ENCODE measurements at regions not wholly inside any gene's neighbourhood (a gene's known extent, or its start where the extent isn't known, plus 50 kb on each side); places are given as distances from the start of the nearest gene placed in this dataset.

- Histone ChIP-seq H3K4me1 (no peaks in the 10 kb centered on the region), H3K27ac (no peak overlapping the region), H3K9me3 (no peaks in the 10 kb centered on the region), H3K36me3 (no peaks in the 10 kb centered on the region), H3K27me3 (no peaks in the 10 kb centered on the region), H3K4me3 (no peak overlapping the region)
- TF ChIP-seq POLR2A (IDR thresholded peaks at IDR 0.05): no peak
- TF ChIP-seq, protein P1, sequence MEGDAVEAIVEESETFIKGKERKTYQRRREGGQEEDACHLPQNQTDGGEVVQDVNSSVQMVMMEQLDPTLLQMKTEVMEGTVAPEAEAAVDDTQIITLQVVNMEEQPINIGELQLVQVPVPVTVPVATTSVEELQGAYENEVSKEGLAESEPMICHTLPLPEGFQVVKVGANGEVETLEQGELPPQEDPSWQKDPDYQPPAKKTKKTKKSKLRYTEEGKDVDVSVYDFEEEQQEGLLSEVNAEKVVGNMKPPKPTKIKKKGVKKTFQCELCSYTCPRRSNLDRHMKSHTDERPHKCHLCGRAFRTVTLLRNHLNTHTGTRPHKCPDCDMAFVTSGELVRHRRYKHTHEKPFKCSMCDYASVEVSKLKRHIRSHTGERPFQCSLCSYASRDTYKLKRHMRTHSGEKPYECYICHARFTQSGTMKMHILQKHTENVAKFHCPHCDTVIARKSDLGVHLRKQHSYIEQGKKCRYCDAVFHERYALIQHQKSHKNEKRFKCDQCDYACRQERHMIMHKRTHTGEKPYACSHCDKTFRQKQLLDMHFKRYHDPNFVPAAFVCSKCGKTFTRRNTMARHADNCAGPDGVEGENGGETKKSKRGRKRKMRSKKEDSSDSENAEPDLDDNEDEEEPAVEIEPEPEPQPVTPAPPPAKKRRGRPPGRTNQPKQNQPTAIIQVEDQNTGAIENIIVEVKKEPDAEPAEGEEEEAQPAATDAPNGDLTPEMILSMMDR (IDR thresholded peaks at IDR 0.05): no peak
- DNase-seq: no peak
These were observed 150.9 kb downstream of the SP3 start for GRCh38 chr2:173814306-173814705.

DNA sequence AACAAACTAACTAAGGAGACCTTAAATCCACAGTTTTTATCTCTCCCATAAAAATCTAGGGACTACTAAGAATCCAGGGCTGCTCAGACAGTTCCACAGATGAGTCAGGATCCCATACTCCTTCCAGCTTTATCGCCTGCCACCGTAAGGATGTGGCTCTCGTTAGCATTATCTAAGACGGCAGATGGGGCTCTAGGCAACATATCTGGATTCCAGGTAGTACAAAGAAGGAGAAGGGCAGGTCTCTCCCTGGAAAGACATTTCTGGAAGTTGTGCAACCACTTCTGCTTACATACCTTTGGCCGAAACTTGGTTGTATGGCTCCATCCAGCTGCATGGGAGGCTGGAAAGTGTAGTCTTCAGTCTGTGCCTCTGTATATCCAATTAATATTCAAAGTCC is 149.4 kb downstream of the SP3 start:
- no peak for DNase-seq
- TF ChIP-seq, protein P1 (IDR thresholded peaks at IDR 0.05): no peak
- no peaks in the 10 kb centered on the region for H3K4me1 ChIP-seq
- H3K27me3 ChIP-seq: no peaks in the 10 kb centered on the region
- no peak overlapping the region for H3K27ac ChIP-seq
- no peaks in the 10 kb centered on the region for H3K9me3 ChIP-seq
- H3K4me3 ChIP-seq: no peak overlapping the region
- no peaks in the 10 kb centered on the region for H3K36me3 ChIP-seq

DNA sequence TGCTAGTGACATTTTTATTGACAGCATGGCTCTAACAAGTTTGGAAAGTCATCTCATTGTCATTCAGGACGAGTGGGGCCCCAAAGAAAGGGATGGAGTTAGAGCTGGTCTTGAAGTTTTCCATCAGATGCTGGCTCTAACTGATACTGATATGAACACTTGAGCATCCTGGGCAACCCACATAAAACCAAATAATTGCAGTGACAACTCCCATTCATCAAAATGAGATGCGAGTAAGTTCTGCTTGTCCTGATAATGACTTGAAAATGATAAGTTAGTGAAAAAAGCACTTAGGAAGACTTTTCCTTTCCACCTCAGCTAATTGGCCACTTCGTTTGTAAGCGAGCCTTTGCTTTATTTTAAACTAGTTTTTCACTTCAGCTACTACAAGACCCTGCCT is 147.6 kb downstream of the SP3 start:
- no peaks in the 10 kb centered on the region for H3K9me3 ChIP-seq
- H3K4me1 ChIP-seq: no peaks in the 10 kb centered on the region
- no peak for TF ChIP-seq POLR2A (IDR thresholded peaks at IDR 0.05)
- TF ChIP-seq, protein P1 (IDR thresholded peaks at IDR 0.05): no peak
- no peaks in the 10 kb centered on the region for H3K27me3 ChIP-seq
- H3K36me3 ChIP-seq: no peaks in the 10 kb centered on the region
- H3K4me3 ChIP-seq: no peak overlapping the region
- H3K27ac ChIP-seq: no peak overlapping the region
- no peak for DNase-seq

- H3K4me3 ChIP-seq: no peak overlapping the region
- TF ChIP-seq POLR2A (IDR thresholded peaks at IDR 0.05): no peak
- TF ChIP-seq, protein P1 (IDR thresholded peaks at IDR 0.05): no peak
- no peaks in the 10 kb centered on the region for H3K9me3 ChIP-seq
- no peak overlapping the region for H3K27ac ChIP-seq
- no peaks in the 10 kb centered on the region for H3K36me3 ChIP-seq
- no peak for DNase-seq
- H3K27me3 ChIP-seq: no peaks in the 10 kb centered on the region
- H3K4me1 ChIP-seq: no peaks in the 10 kb centered on the region
These were observed 146.9 kb downstream of the SP3 start for GRCh38 chr2:173818285-173818684.

DNA sequence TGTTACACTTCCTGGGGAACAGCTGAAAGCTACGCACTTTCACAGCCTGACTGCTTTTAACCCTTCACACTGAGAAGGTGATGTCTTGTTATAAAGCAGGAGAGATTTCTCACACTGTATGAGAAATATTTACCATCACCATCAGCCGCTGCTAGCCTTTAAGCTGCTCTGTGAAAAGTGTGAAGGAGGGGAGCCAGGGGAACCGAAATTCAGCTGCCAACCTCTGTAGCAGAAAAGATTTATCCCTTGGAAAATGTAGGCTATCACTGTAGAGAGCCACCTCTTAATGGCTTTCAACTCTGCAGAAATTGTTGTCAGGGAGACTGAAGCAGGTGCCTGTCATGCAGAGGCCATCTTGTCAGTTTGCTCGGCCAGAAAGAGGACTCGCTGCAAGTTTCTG is 145.3 kb downstream of the SP3 start:
- no peak for TF ChIP-seq POLR2A (IDR thresholded peaks at IDR 0.05)
- TF ChIP-seq, protein P1 (IDR thresholded peaks at IDR 0.05): no peak
- no peaks in the 10 kb centered on the region for H3K36me3 ChIP-seq
- H3K9me3 ChIP-seq: no peaks in the 10 kb centered on the region
- no peaks in the 10 kb centered on the region for H3K27me3 ChIP-seq
- no peak overlapping the region for H3K4me3 ChIP-seq
- H3K4me1 ChIP-seq: no peaks in the 10 kb centered on the region
- no peak overlapping the region for H3K27ac ChIP-seq
- DNase-seq: no peak

GRCh38 chr2:173821451-173821850 is 143.7 kb downstream of the SP3 start:
- DNase-seq: no peak
- Histone ChIP-seq H3K36me3 (no peaks in the 10 kb centered on the region), H3K4me3 (no peak overlapping the region), H3K27me3 (no peaks in the 10 kb centered on the region), H3K4me1 (no peaks in the 10 kb centered on the region), H3K9me3 (no peaks in the 10 kb centered on the region), H3K27ac (no peak overlapping the region)
- TF ChIP-seq, protein P1 (IDR thresholded peaks at IDR 0.05): no peak
- TF ChIP-seq POLR2A (IDR thresholded peaks at IDR 0.05): no peak
